PC-9 (cell line): ENCODE measurements at regions not wholly inside any gene's neighbourhood (a gene's known extent, or its start where the extent isn't known, plus 50 kb on each side); places are given as distances from the start of the nearest gene placed in this dataset.

Experiments used
- BruUV-seq: library from RNA; stranded (reverse); fragments of 400-500 nt; replicated peaks from 2 replicates; lab custom pipeline; 2021; lab: Mats Ljungman, UMichigan
- CTCF ChIA-PET: fragments of 300-600 bp; sonication (Branson Sonifier 250); formaldehyde crosslinking; loops from one replicate; lab custom pipeline; 2022; ENCODE audit warnings: antibody characterized with exemption; lab: Charles Lee
- POLR2A ChIA-PET: fragments of 300-600 bp; sonication (Branson Sonifier 250); formaldehyde crosslinking; loops from one replicate; lab custom pipeline; 2022; ENCODE audit warnings: antibody characterized with exemption; ENCODE audit not compliant: unreplicated experiment; lab: Charles Lee
- DNase-seq, 2 experiments: peaks; one replicate each; pipeline versions ENCODE4 v3.0.0 to v3.0.0-alpha.2; 2015 to 2022; ENCODE audit warnings: mixed read lengths in 1 of 2
- H2AFZ ChIP-seq: fragments of 200-600 bp; sonication (generic); 2 replicates; pipeline ENCODE4 v1.8.1; 2017; ENCODE audit warnings: antibody characterized with exemption
- H3F3A ChIP-seq: fragments of 200-600 bp; sonication (generic); 2 replicates; pipeline ENCODE4 v1.8.1; 2017; ENCODE audit warnings: antibody characterized with exemption, mild to moderate bottlenecking, low read depth; ENCODE audit not compliant: insufficient read depth
- H3K27ac ChIP-seq: fragments of 200-600 bp; sonication (generic); 2 replicates; pipeline ENCODE4 v1.6.1; 2016; ENCODE audit warnings: mixed run types
- H3K27me3 ChIP-seq: fragments of 200-600 bp; sonication (generic); 2 replicates; pipeline ENCODE4 v1.6.1; 2016; ENCODE audit warnings: low read depth, mixed run types; ENCODE audit not compliant: insufficient read depth
- H3K36me3 ChIP-seq: fragments of 200-600 bp; sonication (generic); 2 replicates; pipeline ENCODE4 v1.6.1; 2016; ENCODE audit warnings: low read depth, mixed run types
- H3K4me1 ChIP-seq: fragments of 200-600 bp; sonication (generic); replicated peaks from 2 replicates; pipeline ENCODE4 v1.6.1; 2016; ENCODE audit warnings: mixed run types; ENCODE audit not compliant: insufficient read depth
- H3K4me2 ChIP-seq: fragments of 200-600 bp; sonication (generic); 2 replicates; pipeline ENCODE4 v1.6.1; 2017; ENCODE audit warnings: mixed run types
- H3K4me3 ChIP-seq: fragments of 200-600 bp; sonication (generic); 2 replicates; pipeline ENCODE4 v1.6.1; 2016; ENCODE audit warnings: mixed run types
- H3K79me2 ChIP-seq: fragments of 200-600 bp; sonication (generic); 2 replicates; pipeline ENCODE4 v1.6.1; 2017; ENCODE audit warnings: low read depth, mixed run types
- H3K9me2 ChIP-seq: fragments of 200-600 bp; sonication (generic); 2 replicates; pipeline ENCODE4 v1.8.1; 2017; ENCODE audit warnings: mild to moderate bottlenecking; ENCODE audit not compliant: insufficient read depth
- H3K9me3 ChIP-seq: fragments of 200-600 bp; sonication (generic); 2 replicates; pipeline ENCODE4 v1.8.1; 2016; ENCODE audit warnings: low read depth; ENCODE audit not compliant: insufficient read depth
- H4K20me1 ChIP-seq: fragments of 200-600 bp; sonication (generic); 2 replicates; pipeline ENCODE4 v1.8.1; 2017; ENCODE audit not compliant: insufficient read depth
- EZH2 ChIP-seq: fragments of 200-600 bp; sonication (generic); IDR thresholded peaks from 2 replicates; pipeline ENCODE4 v1.8.0; 2017; ENCODE audit warnings: antibody characterized with exemption, low read depth
- intact Hi-C: fragments of 100-400 bp; cut with micrococcal nuclease; formaldehyde crosslinking; loops from one replicate; pipeline ENCODE4 v1.10.0; 2022; ENCODE audit not compliant: unreplicated experiment
- TF ChIP-seq, protein P1 (sequence below): fragments of 200-600 bp; sonication (generic); conservative IDR thresholded peaks from 2 replicates; pipeline ENCODE4 v1.6.1; 2017; ENCODE audit warnings: mixed run types, antibody characterized with exemption, mild to moderate bottlenecking, moderate library complexity

DNA sequence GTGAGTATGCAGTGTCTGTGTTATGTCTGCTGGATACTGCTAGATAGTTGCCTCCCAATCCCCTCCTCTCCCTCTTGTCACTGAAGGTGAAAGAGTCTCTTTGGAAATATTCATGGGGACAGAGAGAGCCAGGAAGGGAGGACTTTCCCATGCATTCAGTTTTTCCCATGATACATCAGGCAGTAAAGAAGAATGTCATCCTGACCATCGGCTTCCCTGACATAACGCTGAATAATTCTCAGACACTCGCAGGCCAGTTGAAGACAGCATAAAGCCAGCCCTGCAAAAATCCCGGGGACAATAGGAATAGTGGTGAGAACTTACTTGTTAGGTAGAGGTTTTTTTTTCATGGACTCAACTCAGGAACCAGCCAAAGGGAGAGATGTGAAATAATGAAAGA is 58.1 kb downstream of the KLF4 start:
- no peaks in the 10 kb centered on the region for H3K36me3 ChIP-seq
- H3K4me1 ChIP-seq: peaks cover 10% of the 10 kb centered on the region
- ChIA-PET POLR2A (no interaction called here), CTCF (no interaction called here)
- H3K27ac ChIP-seq: no peak overlapping the region
- H3F3A ChIP-seq: peaks cover 7% of the 10 kb centered on the region; the same call in 1 of the 2 replicates
- H3K27me3 ChIP-seq: no peaks in the 10 kb centered on the region
- TF ChIP-seq, protein P1, sequence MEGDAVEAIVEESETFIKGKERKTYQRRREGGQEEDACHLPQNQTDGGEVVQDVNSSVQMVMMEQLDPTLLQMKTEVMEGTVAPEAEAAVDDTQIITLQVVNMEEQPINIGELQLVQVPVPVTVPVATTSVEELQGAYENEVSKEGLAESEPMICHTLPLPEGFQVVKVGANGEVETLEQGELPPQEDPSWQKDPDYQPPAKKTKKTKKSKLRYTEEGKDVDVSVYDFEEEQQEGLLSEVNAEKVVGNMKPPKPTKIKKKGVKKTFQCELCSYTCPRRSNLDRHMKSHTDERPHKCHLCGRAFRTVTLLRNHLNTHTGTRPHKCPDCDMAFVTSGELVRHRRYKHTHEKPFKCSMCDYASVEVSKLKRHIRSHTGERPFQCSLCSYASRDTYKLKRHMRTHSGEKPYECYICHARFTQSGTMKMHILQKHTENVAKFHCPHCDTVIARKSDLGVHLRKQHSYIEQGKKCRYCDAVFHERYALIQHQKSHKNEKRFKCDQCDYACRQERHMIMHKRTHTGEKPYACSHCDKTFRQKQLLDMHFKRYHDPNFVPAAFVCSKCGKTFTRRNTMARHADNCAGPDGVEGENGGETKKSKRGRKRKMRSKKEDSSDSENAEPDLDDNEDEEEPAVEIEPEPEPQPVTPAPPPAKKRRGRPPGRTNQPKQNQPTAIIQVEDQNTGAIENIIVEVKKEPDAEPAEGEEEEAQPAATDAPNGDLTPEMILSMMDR: no peak
- TF ChIP-seq EZH2: no peak
- H3K9me2 ChIP-seq: no peaks in the 10 kb centered on the region
- no peaks in the 10 kb centered on the region for H4K20me1 ChIP-seq
- H3K4me3 ChIP-seq: no peak overlapping the region
- DNase-seq: no peak
- H3K79me2 ChIP-seq: no peaks in the 10 kb centered on the region
- H3K4me2 ChIP-seq: no peak overlapping the region
- BruUV-seq: no TSS peak
- no peaks in the 10 kb centered on the region for H3K9me3 ChIP-seq
- intact Hi-C loops: loop anchor here (5.0 to 10.0 kb wide), 2 partner anchors 147 to 841 kb away; partner anchors contain the start of gene RAD23B
- no peak overlapping the region for H2AFZ ChIP-seq

DNA sequence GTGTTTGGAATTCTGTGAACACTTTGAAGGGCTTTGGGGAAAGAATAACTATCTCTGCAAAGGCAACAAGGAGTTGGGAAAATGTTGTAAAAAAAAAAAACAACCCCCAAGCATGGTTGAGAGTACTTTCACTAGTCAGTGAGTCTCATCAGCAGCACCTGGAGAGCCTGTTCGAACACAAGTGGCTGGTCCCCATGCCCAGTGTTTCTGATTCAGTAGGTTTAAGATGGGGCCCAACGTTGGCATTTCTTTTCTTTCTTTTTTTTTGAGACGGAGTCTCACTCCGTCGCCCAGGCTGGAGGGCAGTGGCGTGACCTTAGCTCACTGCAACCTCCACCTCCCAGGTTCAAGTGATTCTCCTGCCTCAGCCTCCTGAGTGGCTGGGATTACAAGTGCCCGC is 59.5 kb downstream of the KLF4 start:
- no peaks in the 10 kb centered on the region for H3K9me3 ChIP-seq
- TF ChIP-seq, protein P1: no peak
- no peak for TF ChIP-seq EZH2
- no peak overlapping the region for H2AFZ ChIP-seq
- H3F3A ChIP-seq: peaks cover 7% of the 10 kb centered on the region; the same call in 1 of the 2 replicates
- ChIA-PET POLR2A (interaction anchor here (0.6 kb wide), 1 partner anchor 53 kb away, joined by 7 read pairs; no protein-coding TSS in a partner anchor), CTCF (no interaction called here)
- DNase-seq: no peak
- no peak overlapping the region for H3K27ac ChIP-seq
- peaks cover 10% of the 10 kb centered on the region for H3K4me1 ChIP-seq
- H3K4me3 ChIP-seq: no peak overlapping the region
- no peaks in the 10 kb centered on the region for H3K9me2 ChIP-seq
- intact Hi-C loops: loop anchor here (5.0 to 10.0 kb wide), 2 partner anchors 145 to 842 kb away; partner anchors contain the start of gene RAD23B
- H3K79me2 ChIP-seq: no peaks in the 10 kb centered on the region
- H4K20me1 ChIP-seq: no peaks in the 10 kb centered on the region
- BruUV-seq: no TSS peak
- H3K27me3 ChIP-seq: no peaks in the 10 kb centered on the region
- H3K4me2 ChIP-seq: no peak overlapping the region
- no peaks in the 10 kb centered on the region for H3K36me3 ChIP-seq

DNA sequence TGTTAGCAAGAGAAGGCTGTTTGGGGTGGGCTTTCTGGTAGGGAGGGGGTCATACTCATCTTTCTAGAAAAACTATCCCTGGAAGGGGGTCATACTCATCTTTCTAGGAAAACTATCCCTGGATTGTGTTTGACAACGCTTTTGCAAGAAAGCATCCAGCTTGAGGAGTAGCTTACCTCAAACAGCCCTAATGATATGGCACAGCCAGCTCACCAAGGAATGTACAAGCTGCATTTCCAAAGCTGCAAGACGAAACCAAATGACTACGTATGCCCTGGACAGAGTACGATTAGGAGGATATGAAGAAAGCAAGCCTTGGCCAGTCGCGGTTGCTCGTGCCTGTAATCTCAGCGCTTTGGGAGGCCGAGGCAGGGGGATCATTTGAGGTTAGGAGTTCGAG is 63.4 kb downstream of the KLF4 start:
- Histone ChIP-seq H3F3A (no peaks in the 10 kb centered on the region), H3K4me1 (no peaks in the 10 kb centered on the region), H3K4me3 (no peak overlapping the region), H3K79me2 (no peaks in the 10 kb centered on the region), H3K36me3 (no peaks in the 10 kb centered on the region), H4K20me1 (no peaks in the 10 kb centered on the region), H3K9me3 (no peaks in the 10 kb centered on the region), H3K27me3 (no peaks in the 10 kb centered on the region), H3K27ac (no peak overlapping the region), H3K9me2 (no peaks in the 10 kb centered on the region), H2AFZ (no peak overlapping the region), H3K4me2 (no peak overlapping the region)
- ChIA-PET POLR2A (no interaction called here), CTCF (interaction anchor here (0.7 to 1.3 kb wide), 2 partner anchors 846 to 1402 kb away, joined by 3 to 9 read pairs; no protein-coding TSS in a partner anchor)
- TF ChIP-seq, protein P1: no peak
- no peak for TF ChIP-seq EZH2
- BruUV-seq: no TSS peak
- intact Hi-C loops: no loop called here
- DNase-seq: no peak
